GM18868 (cell line): ENCODE measurements at regions not wholly inside any gene's neighbourhood (a gene's known extent, or its start where the extent isn't known, plus 50 kb on each side); places are given as distances from the start of the nearest gene placed in this dataset.
"Not testable (repeated sequence)": the region's sequence is repeated elsewhere in the genome, so short reads cannot be mapped to it uniquely, and the experiment has no call there.

Experiments
- ATAC-seq: cut with Tn5 transposase; IDR thresholded peaks from one replicate; pipeline ENCODE4 v1.9.1; 2021; ENCODE audit warnings: mild to moderate bottlenecking, moderate library complexity; ENCODE audit not compliant: unreplicated experiment

GRCh38 chr7:113030489-113030888 lies 56.1 kb downstream of the GPR85 start:
- no peak for ATAC-seq

- ATAC-seq = no peak
Measured at GRCh38 chr7:113026941-113027340, 59.7 kb downstream of the GPR85 start.

- not testable (repeated sequence) for ATAC-seq
Measured at GRCh38 chr7:113017144-113017857, 69.3 kb downstream of the GPR85 start.

GRCh38 chr7:113015034-113015645 lies 71.5 kb downstream of the GPR85 start:
- ATAC-seq = no peak

GRCh38 chr7:113013761-113014449 lies 72.7 kb downstream of the GPR85 start:
- ATAC-seq = no peak

GRCh38 chr7:113012862-113013261 lies 73.8 kb downstream of the GPR85 start:
- ATAC-seq = not testable (repeated sequence)

- no peak for ATAC-seq
Measured at GRCh38 chr7:113010377-113010776, 76.2 kb downstream of the GPR85 start.

GRCh38 chr7:113008755-113009154 lies 77.9 kb downstream of the GPR85 start:
- no peak for ATAC-seq

- peak; percentile 41 for ATAC-seq
Measured at GRCh38 chr7:113004726-113005454, 81.7 kb downstream of the GPR85 start.

GRCh38 chr7:113000316-113001020 lies 86.2 kb downstream of the GPR85 start:
- peak; percentile 83 for ATAC-seq

GRCh38 chr7:112997831-112998230 lies 88.8 kb downstream of the GPR85 start:
- ATAC-seq = no peak

- no peak for ATAC-seq
Measured at GRCh38 chr7:112996331-112996871, 90.2 kb downstream of the GPR85 start.

- ATAC-seq = no peak
Measured at GRCh38 chr7:112995059-112995824, 91.4 kb downstream of the GPR85 start.

GRCh38 chr7:112994656-112995055 lies 92.0 kb downstream of the GPR85 start:
- no peak for ATAC-seq

- ATAC-seq = no peak
Measured at GRCh38 chr7:112990624-112991023, 96.0 kb downstream of the GPR85 start.

GRCh38 chr7:112989531-112989930 lies 97.1 kb downstream of the GPR85 start:
- ATAC-seq = no peak

GRCh38 chr7:112987171-112987570 lies 99.5 kb downstream of the GPR85 start:
- ATAC-seq = no peak

- no peak for ATAC-seq
Measured at GRCh38 chr7:112986256-112987031, 100.2 kb downstream of the GPR85 start.
